ENCODE measurements at regions not wholly inside any gene's neighbourhood (a gene's known extent, or its start where the extent isn't known, plus 50 kb on each side); places are given as distances from the start of the nearest gene placed in this dataset.

DNA sequence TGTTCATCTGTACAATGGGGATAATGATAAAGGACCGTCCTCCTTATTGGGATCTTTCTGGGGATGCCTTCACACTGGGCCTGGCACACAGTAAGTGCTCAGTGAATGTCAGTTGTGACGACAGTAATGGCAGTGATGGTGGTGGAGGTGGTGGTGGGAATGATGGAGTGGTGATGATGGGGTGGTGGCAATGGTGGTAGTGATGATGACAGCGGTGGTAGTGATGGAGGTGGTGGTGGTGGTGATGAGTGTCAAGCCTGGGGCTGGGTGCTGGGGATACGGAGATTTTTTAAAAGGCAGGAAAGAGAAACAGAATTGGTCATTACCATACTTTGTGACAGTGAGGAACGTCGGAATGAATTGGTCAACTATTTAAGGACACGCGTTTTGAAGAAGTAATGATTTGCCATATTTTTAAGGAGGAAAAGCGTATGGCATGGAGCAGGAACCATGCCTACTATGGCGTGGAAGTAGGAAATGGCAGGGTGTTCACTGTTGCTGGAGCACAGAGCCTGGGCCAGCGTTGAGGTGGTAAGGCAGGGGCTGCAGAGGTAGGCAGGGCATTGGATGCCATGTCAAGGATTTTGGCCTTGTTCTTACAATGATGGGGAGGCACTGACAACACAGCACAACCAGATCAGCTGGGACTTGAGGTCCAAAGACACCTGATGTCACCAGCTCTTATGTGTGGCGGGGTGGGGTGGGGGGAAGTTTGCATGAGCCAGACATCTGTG, 128.7 kb downstream of the ACTL8 start:
- TF ChIP-seq, protein P1, sequence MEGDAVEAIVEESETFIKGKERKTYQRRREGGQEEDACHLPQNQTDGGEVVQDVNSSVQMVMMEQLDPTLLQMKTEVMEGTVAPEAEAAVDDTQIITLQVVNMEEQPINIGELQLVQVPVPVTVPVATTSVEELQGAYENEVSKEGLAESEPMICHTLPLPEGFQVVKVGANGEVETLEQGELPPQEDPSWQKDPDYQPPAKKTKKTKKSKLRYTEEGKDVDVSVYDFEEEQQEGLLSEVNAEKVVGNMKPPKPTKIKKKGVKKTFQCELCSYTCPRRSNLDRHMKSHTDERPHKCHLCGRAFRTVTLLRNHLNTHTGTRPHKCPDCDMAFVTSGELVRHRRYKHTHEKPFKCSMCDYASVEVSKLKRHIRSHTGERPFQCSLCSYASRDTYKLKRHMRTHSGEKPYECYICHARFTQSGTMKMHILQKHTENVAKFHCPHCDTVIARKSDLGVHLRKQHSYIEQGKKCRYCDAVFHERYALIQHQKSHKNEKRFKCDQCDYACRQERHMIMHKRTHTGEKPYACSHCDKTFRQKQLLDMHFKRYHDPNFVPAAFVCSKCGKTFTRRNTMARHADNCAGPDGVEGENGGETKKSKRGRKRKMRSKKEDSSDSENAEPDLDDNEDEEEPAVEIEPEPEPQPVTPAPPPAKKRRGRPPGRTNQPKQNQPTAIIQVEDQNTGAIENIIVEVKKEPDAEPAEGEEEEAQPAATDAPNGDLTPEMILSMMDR (IDR thresholded peaks at IDR 0.05), result no peak
- TF ChIP-seq POLR2A (IDR thresholded peaks at IDR 0.05), result no peak
- intact Hi-C loops (cut with DNase I; ENCODE audit: low total_unique reads), result no loop called here
- WGBS, 2 donors, result 86 to 90% methylated on average over 12 of the region's 12 CpGs
- H3K4me3 ChIP-seq (ENCODE audit: low read depth, poor library complexity, severe bottlenecking), result no peak overlapping the region
- peak in 1 of 2 donors; percentile 54 for DNase-seq (ENCODE audit: low spot score in 2 of 2)

- intact Hi-C loops (cut with DNase I; ENCODE audit: low total_unique reads), result no loop called here
- H3K4me3 ChIP-seq (ENCODE audit: low read depth, poor library complexity, severe bottlenecking), result no peak overlapping the region
- 70 to 86% methylated on average over 8 to 10 of the region's 10 CpGs for WGBS, 2 donors
- TF ChIP-seq, protein P1 (IDR thresholded peaks at IDR 0.05), result no peak
- no peak for TF ChIP-seq POLR2A (IDR thresholded peaks at IDR 0.05)
- DNase-seq (ENCODE audit: low spot score in 2 of 2), result peak in 1 of 2 donors; percentile 50
Observed at GRCh38 chr1:17885663-17886320, 130.7 kb downstream of the ACTL8 start.

- DNase-seq (ENCODE audit: low spot score in 2 of 2), result peak in 1 of 2 donors; percentile 59
- intact Hi-C loops (cut with DNase I; ENCODE audit: low total_unique reads), result no loop called here
- TF ChIP-seq, protein P1 (IDR thresholded peaks at IDR 0.05), result no peak
- no peak for TF ChIP-seq POLR2A (IDR thresholded peaks at IDR 0.05)
- H3K4me3 ChIP-seq (ENCODE audit: low read depth, poor library complexity, severe bottlenecking), result no peak overlapping the region
- 64 to 72% methylated on average over 8 of the region's 8 CpGs for WGBS, 2 donors
Observed at GRCh38 chr1:17886386-17886785, 131.3 kb downstream of the ACTL8 start.

DNA sequence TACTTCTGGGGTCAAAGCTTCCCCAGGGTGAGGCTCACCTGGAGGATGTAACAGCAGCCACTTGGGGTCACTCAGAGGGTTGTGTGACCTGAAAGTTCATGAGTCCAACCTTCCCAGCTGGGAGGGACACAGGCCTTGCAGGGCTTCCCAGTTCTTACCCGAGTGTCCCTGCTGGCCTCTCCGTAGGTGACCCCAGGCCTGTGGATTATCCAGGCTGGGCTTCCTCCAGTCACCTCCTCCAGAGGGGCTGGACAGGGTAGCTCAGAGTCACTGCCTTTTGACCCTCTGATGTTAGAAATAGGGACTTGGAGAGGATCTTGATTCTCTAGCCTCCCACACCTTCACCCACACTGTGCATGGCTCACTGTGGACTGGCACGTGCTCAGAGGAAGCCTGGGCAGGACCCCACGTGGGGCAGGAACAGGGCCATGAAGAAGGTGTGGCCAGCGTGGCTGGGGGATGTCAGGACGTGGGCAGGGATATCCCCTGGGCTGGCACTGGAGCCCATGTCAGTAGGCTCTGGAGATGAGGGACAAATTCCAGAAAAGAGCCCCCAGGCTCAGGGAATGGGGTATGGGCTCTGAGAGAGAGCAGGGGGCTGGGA, 131.8 kb downstream of the ACTL8 start:
- intact Hi-C loops (cut with DNase I; ENCODE audit: low total_unique reads), result no loop called here
- peak in 1 of 2 donors; percentile 73 for DNase-seq (ENCODE audit: low spot score in 2 of 2)
- TF ChIP-seq, protein P1 (IDR thresholded peaks at IDR 0.05), result no peak
- TF ChIP-seq POLR2A (IDR thresholded peaks at IDR 0.05), result no peak
- 43 to 44% methylated on average over 6 of the region's 6 CpGs for WGBS, 2 donors
- no peak overlapping the region for H3K4me3 ChIP-seq (ENCODE audit: low read depth, poor library complexity, severe bottlenecking)

DNA sequence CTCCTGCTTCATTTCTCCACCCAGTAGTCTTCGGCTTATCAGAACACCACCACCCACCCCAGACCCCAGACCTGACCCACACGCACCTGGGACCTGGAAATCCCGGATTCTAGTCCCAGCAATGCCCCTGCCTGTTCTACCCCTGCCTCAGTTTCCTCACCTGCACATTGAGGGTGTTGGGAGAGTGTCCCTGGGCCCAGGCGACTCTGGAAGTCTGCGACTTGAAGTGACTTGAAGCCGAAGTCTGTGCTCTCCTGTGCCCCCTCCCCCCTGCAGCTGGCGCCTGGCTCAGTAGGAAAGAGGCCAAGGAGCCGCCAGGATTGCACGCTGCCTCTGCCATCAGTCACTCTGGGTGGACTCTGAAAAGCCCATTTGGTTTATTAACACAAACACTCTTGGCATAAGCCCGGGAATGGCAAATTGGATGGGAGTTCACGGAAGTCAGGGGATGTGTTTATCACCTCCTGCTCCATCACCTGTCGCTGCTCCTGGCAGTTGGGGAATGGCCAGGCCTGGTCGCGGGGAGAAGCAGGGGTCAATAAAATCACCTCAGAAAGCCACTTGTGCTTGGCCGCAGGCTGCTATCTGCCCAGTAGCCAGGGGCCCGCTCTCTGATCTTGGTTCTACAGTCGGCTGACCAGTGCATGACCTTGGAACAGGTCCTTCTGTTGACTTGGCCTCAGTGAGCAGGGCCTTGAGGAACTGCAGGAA, 132.7 kb downstream of the ACTL8 start:
- no peak for TF ChIP-seq POLR2A (IDR thresholded peaks at IDR 0.05)
- TF ChIP-seq, protein P1 (IDR thresholded peaks at IDR 0.05), result no peak
- 40 to 49% methylated on average over 17 of the region's 17 CpGs for WGBS, 2 donors
- intact Hi-C loops (cut with DNase I; ENCODE audit: low total_unique reads), result no loop called here
- H3K4me3 ChIP-seq (ENCODE audit: low read depth, poor library complexity, severe bottlenecking), result no peak overlapping the region
- DNase-seq (ENCODE audit: low spot score in 2 of 2), result peak in 1 of 2 donors; percentile 74
